ENCODE measurements at regions not wholly inside any gene's neighbourhood (a gene's known extent, or its start where the extent isn't known, plus 50 kb on each side); places are given as distances from the start of the nearest gene placed in this dataset.

- Histone ChIP-seq H4K20me1 (ENCODE audit: control insufficient read depth, insufficient read depth, low read depth, low read length) (no peaks in the 10 kb centered on the region), H3K79me2 (ENCODE audit: control insufficient read depth, low read length) (no peaks in the 10 kb centered on the region), H3K27me3 (ENCODE audit: control insufficient read depth, low read length) (no peaks in the 10 kb centered on the region), H3K4me3 (ENCODE audit: low read length) (no peak overlapping the region), H3K9me3 (ENCODE audit: control insufficient read depth, insufficient read depth, low read length) (no peaks in the 10 kb centered on the region), H3F3A (ENCODE audit: control insufficient read depth, insufficient read depth) (no peaks in the 10 kb centered on the region), H3K27ac (ENCODE audit: low read depth, low read length) (no peak overlapping the region), H3K36me3 (ENCODE audit: control insufficient read depth, low read length) (no peaks in the 10 kb centered on the region), H3K9me2 (replicated peaks; ENCODE audit: control insufficient read depth, low read length) (no peaks in the 10 kb centered on the region), H3K4me1 (ENCODE audit: control insufficient read depth, low read length) (peaks cover 25% of the 10 kb centered on the region), H3K4me2 (ENCODE audit: low read length) (no peak overlapping the region)
- no peak for TF ChIP-seq EZH2phosphoT487 (IDR thresholded peaks at IDR 0.05; ENCODE audit: borderline replicate concordance, low read length)
- TF ChIP-seq CTCF (IDR thresholded peaks at IDR 0.05; ENCODE audit: low read depth, low read length, poor library complexity, severe bottlenecking): no peak
Measured at GRCh38 chr12:67802731-67803130, 154.2 kb downstream of the DYRK2 start.

GRCh38 chr12:67803278-67803993, 154.9 kb downstream of the DYRK2 start:
- H4K20me1 ChIP-seq (ENCODE audit: control insufficient read depth, insufficient read depth, low read depth, low read length): no peaks in the 10 kb centered on the region
- H3K9me3 ChIP-seq (ENCODE audit: control insufficient read depth, insufficient read depth, low read length): no peaks in the 10 kb centered on the region
- 0 out of 2 replicates have a peak overlapping the region, but pooled peaks have one; percentile 18 for H3K4me2 ChIP-seq (ENCODE audit: low read length)
- H3F3A ChIP-seq (ENCODE audit: control insufficient read depth, insufficient read depth): no peaks in the 10 kb centered on the region
- H3K4me3 ChIP-seq (ENCODE audit: low read length): no peak overlapping the region
- H3K4me1 ChIP-seq (ENCODE audit: control insufficient read depth, low read length): peaks cover 25% of the 10 kb centered on the region
- H3K36me3 ChIP-seq (ENCODE audit: control insufficient read depth, low read length): no peaks in the 10 kb centered on the region
- H3K27me3 ChIP-seq (ENCODE audit: control insufficient read depth, low read length): no peaks in the 10 kb centered on the region
- H3K27ac ChIP-seq (ENCODE audit: low read depth, low read length): no peak overlapping the region
- TF ChIP-seq EZH2phosphoT487 (IDR thresholded peaks at IDR 0.05; ENCODE audit: borderline replicate concordance, low read length) (no peak), CTCF (IDR thresholded peaks at IDR 0.05; ENCODE audit: low read depth, low read length, poor library complexity, severe bottlenecking) (no peak)
- no peaks in the 10 kb centered on the region for H3K9me2 ChIP-seq (replicated peaks; ENCODE audit: control insufficient read depth, low read length)
- H3K79me2 ChIP-seq (ENCODE audit: control insufficient read depth, low read length): no peaks in the 10 kb centered on the region

- H3K9me2 ChIP-seq (replicated peaks; ENCODE audit: control insufficient read depth, low read length): no peaks in the 10 kb centered on the region
- no peaks in the 10 kb centered on the region for H3K9me3 ChIP-seq (ENCODE audit: control insufficient read depth, insufficient read depth, low read length)
- no peaks in the 10 kb centered on the region for H4K20me1 ChIP-seq (ENCODE audit: control insufficient read depth, insufficient read depth, low read depth, low read length)
- no peak for TF ChIP-seq CTCF (IDR thresholded peaks at IDR 0.05; ENCODE audit: low read depth, low read length, poor library complexity, severe bottlenecking)
- H3F3A ChIP-seq (ENCODE audit: control insufficient read depth, insufficient read depth): no peaks in the 10 kb centered on the region
- no peaks in the 10 kb centered on the region for H3K27me3 ChIP-seq (ENCODE audit: control insufficient read depth, low read length)
- H3K79me2 ChIP-seq (ENCODE audit: control insufficient read depth, low read length): no peaks in the 10 kb centered on the region
- H3K4me1 ChIP-seq (ENCODE audit: control insufficient read depth, low read length): peaks cover 25% of the 10 kb centered on the region
- no peak overlapping the region for H3K4me3 ChIP-seq (ENCODE audit: low read length)
- H3K27ac ChIP-seq (ENCODE audit: low read depth, low read length): no peak overlapping the region
- 0 out of 2 replicates have a peak overlapping the region, but pooled peaks have one; percentile 18 for H3K4me2 ChIP-seq (ENCODE audit: low read length)
- H3K36me3 ChIP-seq (ENCODE audit: control insufficient read depth, low read length): no peaks in the 10 kb centered on the region
Measured at GRCh38 chr12:67804168-67804567, 155.6 kb downstream of the DYRK2 start.
